ENCODE measurements at regions not wholly inside any gene's neighbourhood (a gene's known extent, or its start where the extent isn't known, plus 50 kb on each side); places are given as distances from the start of the nearest gene placed in this dataset.

- no peak for ATAC-seq (ENCODE audit: low read depth)
- Mint-ChIP-seq H3K9me3 (peaks cover 2% of the 10 kb centered on the region), H3K27me3 (no peaks in the 10 kb centered on the region), H3K4me1 (peaks cover 2% of the 10 kb centered on the region), H3K27ac (no peak overlapping the region), H3K4me3 (no peak overlapping the region), H3K36me3 (peaks cover 9% of the 10 kb centered on the region)
- no peak for DNase-seq (ENCODE audit: low spot score in 2 of 2)
Observed at GRCh38 chr22:49483281-49483870, 344.3 kb downstream of the BRD1 start.

- H3K36me3 Mint-ChIP-seq, result peaks cover 11% of the 10 kb centered on the region
- ATAC-seq (ENCODE audit: low read depth), result no peak
- H3K4me1 Mint-ChIP-seq, result peaks cover 2% of the 10 kb centered on the region
- H3K27me3 Mint-ChIP-seq, result no peaks in the 10 kb centered on the region
- DNase-seq (ENCODE audit: low spot score in 2 of 2), result no peak
- H3K9me3 Mint-ChIP-seq, result peaks cover 2% of the 10 kb centered on the region
- H3K27ac Mint-ChIP-seq, result no peak overlapping the region
- no peak overlapping the region for H3K4me3 Mint-ChIP-seq
Observed at GRCh38 chr22:49482811-49483210, 344.9 kb downstream of the BRD1 start.

- Mint-ChIP-seq H3K27ac (no peak overlapping the region), H3K36me3 (peaks cover 21% of the 10 kb centered on the region), H3K9me3 (peaks cover 6% of the 10 kb centered on the region), H3K27me3 (no peaks in the 10 kb centered on the region), H3K4me3 (no peak overlapping the region), H3K4me1 (peaks cover 7% of the 10 kb centered on the region)
- no peak for DNase-seq (ENCODE audit: low spot score in 2 of 2)
- no peak for ATAC-seq (ENCODE audit: low read depth)
Observed at GRCh38 chr22:49481659-49482399, 345.8 kb downstream of the BRD1 start.

- DNase-seq (ENCODE audit: low spot score in 2 of 2) (no peak), ATAC-seq (ENCODE audit: low read depth) (no peak)
- Mint-ChIP-seq H3K27me3 (no peaks in the 10 kb centered on the region), H3K4me3 (no peak overlapping the region), H3K27ac (no peak overlapping the region), H3K9me3 (peaks cover 9% of the 10 kb centered on the region), H3K36me3 (peaks cover 27% of the 10 kb centered on the region), H3K4me1 (peaks cover 10% of the 10 kb centered on the region)
Observed at GRCh38 chr22:49480896-49481658, 346.6 kb downstream of the BRD1 start.

- no peak for DNase-seq (ENCODE audit: low spot score in 2 of 2)
- Mint-ChIP-seq H3K27ac (no peak overlapping the region), H3K27me3 (no peaks in the 10 kb centered on the region), H3K4me1 (peaks cover 10% of the 10 kb centered on the region), H3K9me3 (peaks cover 9% of the 10 kb centered on the region), H3K4me3 (no peak overlapping the region), H3K36me3 (peaks cover 30% of the 10 kb centered on the region)
- no peak for ATAC-seq (ENCODE audit: low read depth)
Observed at GRCh38 chr22:49480331-49480730, 347.3 kb downstream of the BRD1 start.

- Mint-ChIP-seq H3K9me3 (peaks cover 9% of the 10 kb centered on the region), H3K4me1 (peaks cover 8% of the 10 kb centered on the region), H3K4me3 (no peak overlapping the region), H3K27ac (peak overlapping the region; percentile 2), H3K27me3 (no peaks in the 10 kb centered on the region), H3K36me3 (peaks cover 34% of the 10 kb centered on the region)
- DNase-seq (ENCODE audit: low spot score in 2 of 2) (no peak), ATAC-seq (ENCODE audit: low read depth) (no peak)
Observed at GRCh38 chr22:49479566-49479965, 348.1 kb downstream of the BRD1 start.

- Mint-ChIP-seq H3K4me1 (peaks cover 8% of the 10 kb centered on the region), H3K36me3 (peaks cover 38% of the 10 kb centered on the region), H3K9me3 (peaks cover 9% of the 10 kb centered on the region), H3K4me3 (no peak overlapping the region), H3K27me3 (no peaks in the 10 kb centered on the region), H3K27ac (no peak overlapping the region)
- no peak for DNase-seq (ENCODE audit: low spot score in 2 of 2)
- ATAC-seq (ENCODE audit: low read depth), result no peak
Observed at GRCh38 chr22:49476800-49477400, 350.8 kb downstream of the BRD1 start.

GRCh38 chr22:49476176-49476575 is 351.5 kb downstream of the BRD1 start:
- Mint-ChIP-seq H3K27ac (no peak overlapping the region), H3K27me3 (no peaks in the 10 kb centered on the region), H3K4me3 (no peak overlapping the region), H3K4me1 (peaks cover 8% of the 10 kb centered on the region), H3K9me3 (peaks cover 9% of the 10 kb centered on the region), H3K36me3 (peaks cover 38% of the 10 kb centered on the region)
- DNase-seq (ENCODE audit: low spot score in 2 of 2), result no peak
- no peak for ATAC-seq (ENCODE audit: low read depth)

- Mint-ChIP-seq H3K27me3 (no peaks in the 10 kb centered on the region), H3K4me3 (no peak overlapping the region), H3K36me3 (peaks cover 39% of the 10 kb centered on the region), H3K9me3 (peaks cover 9% of the 10 kb centered on the region), H3K4me1 (peaks cover 8% of the 10 kb centered on the region), H3K27ac (no peak overlapping the region)
- ATAC-seq (ENCODE audit: low read depth) (no peak), DNase-seq (ENCODE audit: low spot score in 2 of 2) (no peak)
Observed at GRCh38 chr22:49475253-49475652, 352.4 kb downstream of the BRD1 start.

GRCh38 chr22:49473286-49473685 is 354.4 kb downstream of the BRD1 start:
- Mint-ChIP-seq H3K9me3 (peaks cover 7% of the 10 kb centered on the region), H3K36me3 (peaks cover 35% of the 10 kb centered on the region), H3K4me3 (no peak overlapping the region), H3K27me3 (no peaks in the 10 kb centered on the region), H3K4me1 (peaks cover 8% of the 10 kb centered on the region), H3K27ac (no peak overlapping the region)
- ATAC-seq (ENCODE audit: low read depth) (no peak), DNase-seq (ENCODE audit: low spot score in 2 of 2) (no peak)

- no peaks in the 10 kb centered on the region for H3K27me3 Mint-ChIP-seq
- ATAC-seq (ENCODE audit: low read depth) (no peak), DNase-seq (ENCODE audit: low spot score in 2 of 2) (no peak)
- H3K4me1 Mint-ChIP-seq, result no peaks in the 10 kb centered on the region
- peaks cover 19% of the 10 kb centered on the region for H3K36me3 Mint-ChIP-seq
- H3K27ac Mint-ChIP-seq, result no peak overlapping the region
- H3K9me3 Mint-ChIP-seq, result no peaks in the 10 kb centered on the region
- H3K4me3 Mint-ChIP-seq, result no peak overlapping the region
Observed at GRCh38 chr22:49470741-49471503, 356.8 kb downstream of the BRD1 start.

- H3K27ac Mint-ChIP-seq, result no peak overlapping the region
- ATAC-seq (ENCODE audit: low read depth), result no peak
- no peak overlapping the region for H3K4me3 Mint-ChIP-seq
- H3K4me1 Mint-ChIP-seq, result no peaks in the 10 kb centered on the region
- no peak for DNase-seq (ENCODE audit: low spot score in 2 of 2)
- H3K36me3 Mint-ChIP-seq, result peaks cover 15% of the 10 kb centered on the region
- H3K9me3 Mint-ChIP-seq, result no peaks in the 10 kb centered on the region
- no peaks in the 10 kb centered on the region for H3K27me3 Mint-ChIP-seq
Observed at GRCh38 chr22:49469896-49470740, 357.6 kb downstream of the BRD1 start.
